ENCODE measurements at regions not wholly inside any gene's neighbourhood (a gene's known extent, or its start where the extent isn't known, plus 50 kb on each side); places are given as distances from the start of the nearest gene placed in this dataset.

DNA sequence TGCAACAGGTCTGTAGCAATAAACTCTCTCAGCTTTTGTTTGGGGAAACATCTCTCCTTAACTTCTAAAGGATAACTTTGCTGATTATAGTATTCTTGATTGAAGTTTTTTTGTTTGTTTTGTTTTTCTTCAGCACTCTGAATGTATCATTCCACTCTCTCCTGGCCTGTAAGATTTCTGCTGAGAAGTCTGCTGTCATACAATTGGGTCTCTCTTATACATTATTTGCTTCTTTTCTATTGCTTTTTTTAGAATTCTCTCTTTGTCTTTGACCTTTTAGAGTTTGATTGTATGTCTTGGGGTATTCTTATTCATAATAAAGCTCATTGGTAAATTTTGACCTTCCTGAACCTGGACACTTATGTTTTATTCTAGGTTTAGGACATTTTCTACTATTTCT is 386.3 kb downstream of the MRPL39 start:
- no peaks in the 10 kb centered on the region for H3K27me3 ChIP-seq (replicated peaks; ENCODE audit: insufficient read depth)
- no peak overlapping the region for H3K27ac ChIP-seq
- no peaks in the 10 kb centered on the region for H3K4me1 ChIP-seq (ENCODE audit: control insufficient read depth in 1 of 2, low read depth in 2 of 2)
- H3K36me3 ChIP-seq = no peaks in the 10 kb centered on the region
- peaks cover 11% of the 10 kb centered on the region for H3K9me3 ChIP-seq
- no peak for TF ChIP-seq CTCF (IDR thresholded peaks at IDR 0.05)
- ATAC-seq (ENCODE audit: insufficient number of reproducible peaks, low FRiP score, low read depth) (no peak), DNase-seq (ENCODE audit: low spot score) (no peak)
- H3K4me3 ChIP-seq = no peak overlapping the region

GRCh38 chr21:25220169-25220568 is 387.1 kb downstream of the MRPL39 start:
- TF ChIP-seq CTCF (IDR thresholded peaks at IDR 0.05) = no peak
- DNase-seq (ENCODE audit: low spot score) (no peak), ATAC-seq (ENCODE audit: insufficient number of reproducible peaks, low FRiP score, low read depth) (no peak)
- H3K9me3 ChIP-seq = peaks cover 11% of the 10 kb centered on the region
- no peak overlapping the region for H3K27ac ChIP-seq
- H3K27me3 ChIP-seq (replicated peaks; ENCODE audit: insufficient read depth) = no peaks in the 10 kb centered on the region
- H3K4me1 ChIP-seq (ENCODE audit: control insufficient read depth in 1 of 2, low read depth in 2 of 2) = no peaks in the 10 kb centered on the region
- H3K36me3 ChIP-seq = no peaks in the 10 kb centered on the region
- H3K4me3 ChIP-seq = no peak overlapping the region

DNA sequence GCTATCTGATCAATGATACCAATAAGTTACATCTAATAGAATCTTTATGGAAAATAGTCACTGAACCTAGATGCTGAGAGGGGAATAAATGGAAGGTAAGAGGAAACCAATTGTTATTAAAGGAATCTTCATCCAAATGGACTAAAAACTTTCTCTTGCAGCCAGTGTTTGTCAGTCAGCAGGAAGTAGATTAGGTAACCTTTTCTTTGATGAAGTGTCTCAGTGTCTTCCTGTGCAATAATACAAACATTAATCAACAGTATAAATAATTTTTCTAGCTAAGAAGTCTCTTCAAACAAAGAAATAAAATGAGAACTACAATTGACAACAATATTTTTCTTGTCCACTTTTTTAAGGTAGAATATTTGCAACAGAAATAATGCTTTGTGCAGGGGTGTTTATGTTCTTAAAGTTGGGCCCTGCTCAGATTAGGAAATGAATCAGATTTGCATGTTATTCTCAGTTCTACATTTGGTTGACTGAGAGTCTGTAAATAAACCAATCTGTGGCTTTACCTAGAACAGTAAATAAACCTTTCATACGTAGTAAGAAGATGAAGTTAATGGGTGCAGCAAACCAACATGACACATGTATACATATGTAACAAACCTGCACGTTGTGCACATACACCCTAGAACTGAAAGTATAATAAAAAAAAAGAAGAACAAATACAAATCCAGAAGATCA is 391.4 kb downstream of the MRPL39 start:
- Histone ChIP-seq H3K9me3 (peaks cover under 1% of the 10 kb centered on the region), H3K4me1 (ENCODE audit: control insufficient read depth in 1 of 2, low read depth in 2 of 2) (no peaks in the 10 kb centered on the region), H3K36me3 (no peaks in the 10 kb centered on the region), H3K27me3 (replicated peaks; ENCODE audit: insufficient read depth) (no peaks in the 10 kb centered on the region), H3K4me3 (no peak overlapping the region), H3K27ac (no peak overlapping the region)
- ATAC-seq (ENCODE audit: insufficient number of reproducible peaks, low FRiP score, low read depth) (no peak), DNase-seq (ENCODE audit: low spot score) (no peak)
- TF ChIP-seq CTCF (IDR thresholded peaks at IDR 0.05) = no peak

DNA sequence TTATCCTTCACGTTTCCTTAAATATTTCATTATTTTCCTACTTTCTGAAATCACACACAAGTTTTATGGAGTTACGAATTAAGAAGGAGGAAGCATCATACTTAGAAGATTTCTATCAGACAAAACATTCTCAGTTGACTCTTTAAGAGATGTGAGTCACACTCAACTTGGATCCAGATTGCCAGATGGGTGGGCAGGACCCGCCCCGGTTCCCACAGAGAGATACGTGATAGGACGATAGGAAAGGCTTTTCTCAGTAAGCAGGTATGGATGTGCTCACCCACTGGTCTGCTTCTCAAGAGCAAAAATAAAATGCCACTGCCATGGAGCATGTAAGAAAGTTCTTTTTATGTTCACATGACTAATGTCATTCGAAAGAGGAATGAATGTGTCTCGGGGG is 392.6 kb downstream of the MRPL39 start:
- no peaks in the 10 kb centered on the region for H3K9me3 ChIP-seq
- no peak for DNase-seq (ENCODE audit: low spot score)
- no peaks in the 10 kb centered on the region for H3K4me1 ChIP-seq (ENCODE audit: control insufficient read depth in 1 of 2, low read depth in 2 of 2)
- no peak for TF ChIP-seq CTCF (IDR thresholded peaks at IDR 0.05)
- no peaks in the 10 kb centered on the region for H3K36me3 ChIP-seq
- no peak overlapping the region for H3K4me3 ChIP-seq
- ATAC-seq (ENCODE audit: insufficient number of reproducible peaks, low FRiP score, low read depth) = no peak
- no peak overlapping the region for H3K27ac ChIP-seq
- H3K27me3 ChIP-seq (replicated peaks; ENCODE audit: insufficient read depth) = no peaks in the 10 kb centered on the region

DNA sequence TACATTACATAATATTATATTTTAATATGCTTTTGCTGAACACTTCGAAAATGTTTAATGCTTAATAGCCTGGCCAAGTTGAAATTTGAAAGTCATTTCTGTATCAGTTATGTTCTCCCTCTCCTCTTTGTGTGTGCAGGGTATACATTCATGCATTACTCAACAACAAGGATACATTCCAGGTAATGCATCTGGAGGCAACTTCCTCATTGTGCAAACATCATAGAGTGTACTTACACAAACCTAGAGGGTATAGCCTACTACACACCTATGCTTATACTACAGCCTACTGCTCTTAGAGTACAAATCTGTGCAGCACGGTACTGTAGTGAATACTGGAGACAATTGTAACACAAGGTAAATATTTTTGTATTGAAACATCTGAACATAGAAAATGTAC is 407.3 kb downstream of the MRPL39 start:
- Histone ChIP-seq H3K4me1 (ENCODE audit: control insufficient read depth in 1 of 2, low read depth in 2 of 2) (no peaks in the 10 kb centered on the region), H3K36me3 (no peaks in the 10 kb centered on the region), H3K27me3 (replicated peaks; ENCODE audit: insufficient read depth) (no peaks in the 10 kb centered on the region), H3K4me3 (no peak overlapping the region), H3K27ac (no peak overlapping the region), H3K9me3 (no peaks in the 10 kb centered on the region)
- no peak for TF ChIP-seq CTCF (IDR thresholded peaks at IDR 0.05)
- DNase-seq (ENCODE audit: low spot score) (no peak), ATAC-seq (ENCODE audit: insufficient number of reproducible peaks, low FRiP score, low read depth) (no peak)
